Stimulated activated naive B cell treated with anti-CD40 and anti-IgM and Interleukin-4, amounts not matched to agents 10 μg/mL and 1 μg/mL and 100 μg/mL, for 72 hours (primary cell): ENCODE measurements at regions not wholly inside any gene's neighbourhood (a gene's known extent, or its start where the extent isn't known, plus 50 kb on each side); places are given as distances from the start of the nearest gene placed in this dataset.
"Not testable (repeated sequence)": the region's sequence is repeated elsewhere in the genome, so short reads cannot be mapped to it uniquely, and the experiment has no call there.

Source experiments
- ATAC-seq, 2 donors: fragments of 150-1000 bp; cut with Tn5 transposase; replicated peaks; 2 replicates each; pipeline ENCODE4 v1.10.0; 2021; ENCODE audit warnings: moderate library complexity in 1 of 2
- DNase-seq: peaks from one replicate; pipeline ENCODE4 v3.0.0; 2021
- H3K27ac Mint-ChIP-seq: one replicate; pipeline ENCODE4 v1.8.0; 2022; ENCODE audit warnings: mild to moderate bottlenecking, mixed read lengths
- H3K27me3 Mint-ChIP-seq, 2 donors: one replicate each; pipeline ENCODE4 v1.8.0; 2022; ENCODE audit warnings: mixed read lengths in 2 of 2
- H3K36me3 Mint-ChIP-seq, 2 donors: one replicate each; pipeline ENCODE4 v1.8.0; 2022; ENCODE audit warnings: mixed read lengths in 2 of 2, mild to moderate bottlenecking in 1 of 2
- H3K4me1 Mint-ChIP-seq, 2 donors: one replicate each; pipeline ENCODE4 v1.8.0; 2022; ENCODE audit warnings: mixed read lengths in 2 of 2, mild to moderate bottlenecking in 1 of 2
- H3K4me3 Mint-ChIP-seq, 2 donors: one replicate each; pipeline ENCODE4 v1.8.0; 2022; ENCODE audit warnings: mild to moderate bottlenecking in 2 of 2, mixed read lengths in 2 of 2, moderate library complexity in 1 of 2
- H3K9me3 Mint-ChIP-seq, 2 donors: one replicate each; pipeline ENCODE4 v1.8.0; 2022; ENCODE audit warnings: mixed read lengths in 2 of 2, mild to moderate bottlenecking in 1 of 2

GRCh38 chr2:234792096-234792495 lies 159.7 kb upstream of the SH3BP4 start:
- peaks cover 8 to 21% of the 10 kb centered on the region in 2 donors for H3K27me3 Mint-ChIP-seq
- not testable (repeated sequence) for H3K36me3 Mint-ChIP-seq, H3K9me3 Mint-ChIP-seq, H3K27ac Mint-ChIP-seq, H3K4me3 Mint-ChIP-seq, DNase-seq, H3K4me1 Mint-ChIP-seq, ATAC-seq

- Mint-ChIP-seq H3K27me3 (peaks cover 14 to 26% of the 10 kb centered on the region in 2 donors), H3K27ac (no peak overlapping the region), H3K9me3 (no peaks in the 10 kb centered on the region), H3K4me1 (no peaks in the 10 kb centered on the region), H3K4me3 (no peak overlapping the region), H3K36me3 (no peaks in the 10 kb centered on the region)
- ATAC-seq, result no peak
- no peak for DNase-seq
Observed at GRCh38 chr2:234790380-234790779, 161.4 kb upstream of the SH3BP4 start.

GRCh38 chr2:234789556-234790325 lies 162.1 kb upstream of the SH3BP4 start:
- no peak for ATAC-seq
- Mint-ChIP-seq H3K27ac (no peak overlapping the region), H3K4me3 (no peak overlapping the region), H3K27me3 (peaks cover 14 to 20% of the 10 kb centered on the region in 2 donors), H3K9me3 (no peaks in the 10 kb centered on the region), H3K36me3 (no peaks in the 10 kb centered on the region), H3K4me1 (no peaks in the 10 kb centered on the region)
- DNase-seq, result no peak

- Mint-ChIP-seq H3K27ac (no peak overlapping the region), H3K27me3 (peaks cover 16 to 23% of the 10 kb centered on the region in 2 donors), H3K36me3 (peaks cover 1 to 2% of the 10 kb centered on the region in 2 donors), H3K4me3 (no peak overlapping the region), H3K9me3 (peaks cover 2% of the 10 kb centered on the region in 2 donors), H3K4me1 (no peaks in the 10 kb centered on the region)
- no peak for ATAC-seq
- no peak for DNase-seq
Observed at GRCh38 chr2:234788841-234789240, 163.0 kb upstream of the SH3BP4 start.

GRCh38 chr2:234788381-234788780 lies 163.4 kb upstream of the SH3BP4 start:
- no peak overlapping the region for H3K27ac Mint-ChIP-seq
- no peaks in the 10 kb centered on the region for H3K4me1 Mint-ChIP-seq
- peaks cover 5 to 6% of the 10 kb centered on the region in 2 donors for H3K36me3 Mint-ChIP-seq
- ATAC-seq (no peak), DNase-seq (no peak)
- H3K9me3 Mint-ChIP-seq, result peaks cover 6 to 7% of the 10 kb centered on the region in 2 donors
- peaks cover 20 to 26% of the 10 kb centered on the region in 2 donors for H3K27me3 Mint-ChIP-seq
- H3K4me3 Mint-ChIP-seq, result no peak overlapping the region

GRCh38 chr2:234787114-234787513 lies 164.7 kb upstream of the SH3BP4 start:
- Mint-ChIP-seq H3K27ac (no peak overlapping the region), H3K4me1 (no peaks in the 10 kb centered on the region), H3K4me3 (no peak overlapping the region), H3K9me3 (peaks cover 16 to 18% of the 10 kb centered on the region in 2 donors), H3K36me3 (peaks cover 7 to 13% of the 10 kb centered on the region in 2 donors), H3K27me3 (peaks cover 24 to 26% of the 10 kb centered on the region in 2 donors)
- DNase-seq (no peak), ATAC-seq (no peak)

- Mint-ChIP-seq H3K27ac (no peak overlapping the region), H3K27me3 (peaks cover 33 to 37% of the 10 kb centered on the region in 2 donors), H3K9me3 (peaks cover 0 to 4% of the 10 kb centered on the region in 2 donors), H3K4me3 (no peak overlapping the region), H3K4me1 (no peaks in the 10 kb centered on the region), H3K36me3 (no peaks in the 10 kb centered on the region)
- no peak for DNase-seq
- no peak for ATAC-seq
Observed at GRCh38 chr2:234773764-234774409, 177.9 kb upstream of the SH3BP4 start.

GRCh38 chr2:234773129-234773528 lies 178.7 kb upstream of the SH3BP4 start:
- no peak for DNase-seq
- Mint-ChIP-seq H3K4me3 (no peak overlapping the region), H3K9me3 (peaks cover 0 to 2% of the 10 kb centered on the region in 2 donors), H3K27me3 (peaks cover 30 to 41% of the 10 kb centered on the region in 2 donors), H3K36me3 (no peaks in the 10 kb centered on the region), H3K27ac (no peak overlapping the region), H3K4me1 (no peaks in the 10 kb centered on the region)
- no peak for ATAC-seq

GRCh38 chr2:234772733-234773060 lies 179.1 kb upstream of the SH3BP4 start:
- no peak overlapping the region for H3K4me3 Mint-ChIP-seq
- H3K4me1 Mint-ChIP-seq, result no peaks in the 10 kb centered on the region
- peaks cover 29 to 42% of the 10 kb centered on the region in 2 donors for H3K27me3 Mint-ChIP-seq
- no peaks in the 10 kb centered on the region for H3K36me3 Mint-ChIP-seq
- H3K27ac Mint-ChIP-seq, result no peak overlapping the region
- ATAC-seq (no peak), DNase-seq (no peak)
- peaks cover 0 to 2% of the 10 kb centered on the region in 2 donors for H3K9me3 Mint-ChIP-seq

- Mint-ChIP-seq H3K27ac (no peak overlapping the region), H3K4me1 (no peaks in the 10 kb centered on the region), H3K4me3 (no peak overlapping the region), H3K36me3 (no peaks in the 10 kb centered on the region), H3K27me3 (peaks cover 29 to 39% of the 10 kb centered on the region in 2 donors), H3K9me3 (peaks cover 0 to 2% of the 10 kb centered on the region in 2 donors)
- DNase-seq (no peak), ATAC-seq (no peak)
Observed at GRCh38 chr2:234771980-234772732, 179.7 kb upstream of the SH3BP4 start.

GRCh38 chr2:234771176-234771575 lies 180.6 kb upstream of the SH3BP4 start:
- ATAC-seq (no peak), DNase-seq (no peak)
- Mint-ChIP-seq H3K27me3 (peaks cover 20 to 37% of the 10 kb centered on the region in 2 donors), H3K4me3 (no peak overlapping the region), H3K27ac (no peak overlapping the region), H3K9me3 (no peaks in the 10 kb centered on the region), H3K4me1 (no peaks in the 10 kb centered on the region), H3K36me3 (no peaks in the 10 kb centered on the region)

GRCh38 chr2:234770715-234771141 lies 181.1 kb upstream of the SH3BP4 start:
- DNase-seq (no peak), ATAC-seq (no peak)
- Mint-ChIP-seq H3K4me1 (no peaks in the 10 kb centered on the region), H3K27ac (no peak overlapping the region), H3K36me3 (no peaks in the 10 kb centered on the region), H3K4me3 (no peak overlapping the region), H3K9me3 (no peaks in the 10 kb centered on the region), H3K27me3 (peaks cover 20 to 39% of the 10 kb centered on the region in 2 donors)

- Mint-ChIP-seq H3K9me3 (no peaks in the 10 kb centered on the region), H3K4me1 (no peaks in the 10 kb centered on the region), H3K27ac (no peak overlapping the region)
Observed at GRCh38 chr2:234770031-234770506, 181.7 kb upstream of the SH3BP4 start.

GRCh38 chr2:234768608-234769196 lies 183.1 kb upstream of the SH3BP4 start:
- no peak overlapping the region for H3K27ac Mint-ChIP-seq
- H3K36me3 Mint-ChIP-seq, result no peaks in the 10 kb centered on the region
- ATAC-seq, result no peak
- H3K9me3 Mint-ChIP-seq, result no peaks in the 10 kb centered on the region
- peaks cover 20 to 44% of the 10 kb centered on the region in 2 donors for H3K27me3 Mint-ChIP-seq
- DNase-seq, result no peak
- H3K4me3 Mint-ChIP-seq, result no peak overlapping the region
- H3K4me1 Mint-ChIP-seq, result no peaks in the 10 kb centered on the region

More at GRCh38 chr2:234770031-234770506, 181.7 kb upstream of the SH3BP4 start:
- no peak for ATAC-seq
- no peak overlapping the region for H3K4me3 Mint-ChIP-seq
- no peak for DNase-seq
- peaks cover 20 to 44% of the 10 kb centered on the region in 2 donors for H3K27me3 Mint-ChIP-seq
- H3K36me3 Mint-ChIP-seq, result no peaks in the 10 kb centered on the region
